KMS-11 (cell line): ENCODE measurements at regions not wholly inside any gene's neighbourhood (a gene's known extent, or its start where the extent isn't known, plus 50 kb on each side); places are given as distances from the start of the nearest gene placed in this dataset.

ENCODE experiments used
- H2AFZ ChIP-seq: fragments of 200-600 bp; sonication (generic); 2 replicates; pipeline ENCODE4 v1.6.1; 2016; ENCODE audit warnings: antibody characterized with exemption, mixed run types, low read depth
- H3K27ac ChIP-seq: fragments of 200-600 bp; sonication (generic); 2 replicates; pipeline ENCODE4 v1.6.1; 2016; ENCODE audit warnings: mild to moderate bottlenecking, mixed run types
- H3K27me3 ChIP-seq: fragments of 200-600 bp; sonication (generic); 2 replicates; pipeline ENCODE4 v1.6.1; 2017; ENCODE audit warnings: mild to moderate bottlenecking, low read depth, mixed run types, moderate library complexity; ENCODE audit not compliant: insufficient read depth
- H3K36me3 ChIP-seq: fragments of 200-600 bp; sonication (generic); 2 replicates; pipeline ENCODE4 v1.6.1; 2017; ENCODE audit warnings: mild to moderate bottlenecking, mixed run types; ENCODE audit not compliant: insufficient read depth
- H3K4me1 ChIP-seq: fragments of 200-600 bp; sonication (generic); 2 replicates; pipeline ENCODE4 v1.6.1; 2016; ENCODE audit warnings: mild to moderate bottlenecking, low read depth, mixed run types; ENCODE audit not compliant: poor library complexity, severe bottlenecking
- H3K4me2 ChIP-seq: fragments of 200-600 bp; sonication (generic); 2 replicates; pipeline ENCODE4 v1.7.0; 2016; ENCODE audit warnings: mild to moderate bottlenecking, mixed run types
- H3K4me3 ChIP-seq: fragments of 200-600 bp; sonication (generic); IDR thresholded peaks from 2 replicates; pipeline ENCODE4 v1.6.1; 2017; ENCODE audit warnings: low read depth, low read length, mixed read lengths; ENCODE audit not compliant: insufficient read depth
- H3K79me2 ChIP-seq: fragments of 200-600 bp; sonication (generic); 2 replicates; pipeline ENCODE4 v1.6.1; 2016; ENCODE audit warnings: low read depth, mixed run types; ENCODE audit not compliant: insufficient read depth
- H3K9ac ChIP-seq: fragments of 200-600 bp; sonication (generic); 2 replicates; pipeline ENCODE4 v1.6.1; 2016; ENCODE audit warnings: mild to moderate bottlenecking, mixed run types
- H4K20me1 ChIP-seq: fragments of 200-600 bp; sonication (generic); 2 replicates; pipeline ENCODE4 v1.6.1; 2016; ENCODE audit warnings: mild to moderate bottlenecking, mixed run types; ENCODE audit not compliant: insufficient read depth
- TF ChIP-seq, protein P1 (sequence below): fragments of 200-600 bp; sonication (generic); conservative IDR thresholded peaks from 2 replicates; pipeline ENCODE4 v1.6.1; 2017; ENCODE audit warnings: low read depth, mild to moderate bottlenecking, antibody characterized with exemption, low read length, moderate library complexity, mixed read lengths

DNA sequence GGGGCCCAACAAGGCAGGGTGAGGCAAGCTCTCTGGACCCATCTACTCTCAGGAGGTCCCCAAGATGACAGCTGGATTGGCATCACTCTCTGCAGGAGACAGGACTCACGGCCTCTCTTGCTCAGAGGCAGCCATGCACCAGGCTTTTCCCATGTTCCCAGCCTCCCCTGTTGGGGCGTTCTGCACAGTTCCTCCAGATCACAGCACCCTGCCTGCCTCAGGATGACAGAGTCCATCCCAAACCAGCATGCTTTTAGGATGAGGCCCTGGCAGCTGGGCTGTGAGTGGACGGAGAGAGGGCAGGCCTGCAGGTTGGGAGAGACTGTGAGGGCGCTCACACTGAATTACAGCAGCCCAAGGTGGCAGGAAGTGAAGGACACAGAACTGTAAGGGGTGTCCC, 143.2 kb upstream of the MLN start:
- TF ChIP-seq, protein P1, sequence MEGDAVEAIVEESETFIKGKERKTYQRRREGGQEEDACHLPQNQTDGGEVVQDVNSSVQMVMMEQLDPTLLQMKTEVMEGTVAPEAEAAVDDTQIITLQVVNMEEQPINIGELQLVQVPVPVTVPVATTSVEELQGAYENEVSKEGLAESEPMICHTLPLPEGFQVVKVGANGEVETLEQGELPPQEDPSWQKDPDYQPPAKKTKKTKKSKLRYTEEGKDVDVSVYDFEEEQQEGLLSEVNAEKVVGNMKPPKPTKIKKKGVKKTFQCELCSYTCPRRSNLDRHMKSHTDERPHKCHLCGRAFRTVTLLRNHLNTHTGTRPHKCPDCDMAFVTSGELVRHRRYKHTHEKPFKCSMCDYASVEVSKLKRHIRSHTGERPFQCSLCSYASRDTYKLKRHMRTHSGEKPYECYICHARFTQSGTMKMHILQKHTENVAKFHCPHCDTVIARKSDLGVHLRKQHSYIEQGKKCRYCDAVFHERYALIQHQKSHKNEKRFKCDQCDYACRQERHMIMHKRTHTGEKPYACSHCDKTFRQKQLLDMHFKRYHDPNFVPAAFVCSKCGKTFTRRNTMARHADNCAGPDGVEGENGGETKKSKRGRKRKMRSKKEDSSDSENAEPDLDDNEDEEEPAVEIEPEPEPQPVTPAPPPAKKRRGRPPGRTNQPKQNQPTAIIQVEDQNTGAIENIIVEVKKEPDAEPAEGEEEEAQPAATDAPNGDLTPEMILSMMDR = no peak
- no peak overlapping the region for H3K4me2 ChIP-seq

DNA sequence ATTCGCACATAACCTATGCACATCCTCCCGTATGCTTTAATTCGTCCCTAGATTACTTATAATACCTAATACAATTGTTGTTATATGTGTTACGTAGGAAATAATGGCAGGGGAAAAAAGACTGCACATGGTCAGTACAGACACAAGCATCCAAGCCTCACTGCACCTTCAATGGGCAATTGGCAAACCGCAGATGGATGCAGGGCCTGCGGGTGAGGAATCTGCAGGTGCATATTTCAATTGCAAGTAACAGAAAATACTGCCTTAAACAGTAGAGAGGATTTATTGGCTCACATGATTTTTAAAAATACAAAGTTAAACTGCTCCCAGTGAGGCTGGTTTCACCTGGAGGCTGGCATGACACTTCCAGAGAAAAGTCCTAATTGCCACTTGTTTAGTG, 142.1 kb upstream of the MLN start:
- Histone ChIP-seq H3K4me2 (no peak overlapping the region), H3K79me2 (no peaks in the 10 kb centered on the region), H3K36me3 (no peaks in the 10 kb centered on the region), H3K4me1 (no peaks in the 10 kb centered on the region), H4K20me1 (no peaks in the 10 kb centered on the region), H3K27ac (no peak overlapping the region), H3K4me3 (no peak overlapping the region), H3K9ac (no peak overlapping the region), H3K27me3 (peaks cover 90% of the 10 kb centered on the region), H2AFZ (no peak overlapping the region)
- TF ChIP-seq, protein P1 = no peak

More for the DNA sequence above, 143.2 kb upstream of the MLN start:
- H3K27me3 ChIP-seq = peaks cover 89% of the 10 kb centered on the region
- H3K79me2 ChIP-seq = no peaks in the 10 kb centered on the region
- no peaks in the 10 kb centered on the region for H4K20me1 ChIP-seq
- H3K4me1 ChIP-seq = no peaks in the 10 kb centered on the region
- H3K4me3 ChIP-seq = no peak overlapping the region
- no peak overlapping the region for H3K27ac ChIP-seq
- no peaks in the 10 kb centered on the region for H3K36me3 ChIP-seq
- H3K9ac ChIP-seq = no peak overlapping the region
- H2AFZ ChIP-seq = no peak overlapping the region

DNA sequence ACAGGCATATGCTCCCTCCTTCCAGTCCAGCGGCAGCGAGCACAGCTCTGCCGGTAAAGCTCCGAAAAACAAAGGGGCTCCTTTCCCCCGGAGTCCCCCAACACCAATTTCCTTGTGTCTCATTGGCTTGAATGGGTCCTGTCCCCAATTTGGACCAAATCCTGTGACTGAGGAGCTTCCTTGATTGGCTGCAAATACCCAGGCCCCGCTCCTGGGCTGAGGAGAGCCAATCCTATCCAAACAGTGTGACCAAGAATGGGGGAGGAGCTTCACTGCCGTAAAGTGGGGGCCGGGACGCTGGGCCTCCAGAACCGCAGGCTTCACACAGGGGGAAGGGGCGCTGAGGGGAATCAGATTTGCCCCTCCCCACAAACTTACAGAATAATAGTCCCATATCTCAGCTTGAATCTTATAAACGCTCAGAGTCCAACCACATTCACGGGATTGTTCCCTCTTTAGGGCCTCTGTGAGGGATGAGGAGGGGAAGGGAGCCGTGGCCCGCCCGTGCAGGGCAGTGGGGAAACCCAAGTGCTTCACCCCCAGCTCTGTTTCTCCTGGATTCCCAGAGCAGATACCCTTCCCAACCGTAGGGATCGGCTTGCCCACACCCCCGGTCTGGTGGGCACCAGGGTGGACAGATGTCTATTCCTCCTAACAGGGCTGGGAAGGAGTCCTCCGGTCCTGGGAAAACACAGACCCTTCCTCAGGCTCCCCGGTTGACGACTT, 141.0 kb upstream of the MLN start:
- H3K4me2 ChIP-seq = no peak overlapping the region
- no peaks in the 10 kb centered on the region for H4K20me1 ChIP-seq
- no peak overlapping the region for H2AFZ ChIP-seq
- H3K9ac ChIP-seq = no peak overlapping the region
- peaks cover 93% of the 10 kb centered on the region for H3K27me3 ChIP-seq
- no peak overlapping the region for H3K4me3 ChIP-seq
- TF ChIP-seq, protein P1 = no peak
- no peaks in the 10 kb centered on the region for H3K79me2 ChIP-seq
- no peak overlapping the region for H3K27ac ChIP-seq
- no peaks in the 10 kb centered on the region for H3K36me3 ChIP-seq
- no peaks in the 10 kb centered on the region for H3K4me1 ChIP-seq

DNA sequence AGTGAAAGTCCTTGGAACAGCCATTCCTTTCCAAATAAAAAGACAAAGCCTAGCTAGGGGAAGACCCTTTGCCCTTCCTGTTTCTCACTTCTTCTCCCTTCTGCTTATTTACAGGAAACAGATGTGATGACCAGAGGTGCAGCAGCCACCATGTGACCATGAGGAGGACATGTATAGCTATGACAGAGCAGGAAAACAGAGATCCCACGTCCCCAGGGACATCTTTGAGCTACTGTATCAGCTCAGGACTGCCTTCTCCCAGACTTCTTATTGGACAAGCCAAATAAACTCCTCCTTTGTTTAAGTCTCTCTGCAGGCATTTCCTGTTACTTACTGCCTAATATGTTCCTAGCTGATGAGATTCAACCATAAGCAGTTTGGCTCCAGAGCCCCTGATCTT, 133.1 kb upstream of the MLN start:
- Histone ChIP-seq H4K20me1 (no peaks in the 10 kb centered on the region), H2AFZ (no peak overlapping the region), H3K9ac (no peak overlapping the region), H3K27me3 (peaks cover 89% of the 10 kb centered on the region), H3K27ac (no peak overlapping the region), H3K4me3 (no peak overlapping the region), H3K79me2 (no peaks in the 10 kb centered on the region), H3K4me1 (no peaks in the 10 kb centered on the region), H3K4me2 (no peak overlapping the region), H3K36me3 (no peaks in the 10 kb centered on the region)
- TF ChIP-seq, protein P1 = no peak
